GM12892 (cell line): ENCODE measurements at regions not wholly inside any gene's neighbourhood (a gene's known extent, or its start where the extent isn't known, plus 50 kb on each side); places are given as distances from the start of the nearest gene placed in this dataset.

Source experiments
- POLR2A ChIP-seq: IDR thresholded peaks from 2 replicates; pipeline ENCODE4 v1.6.1; 2011; ENCODE audit warnings: low read depth, low read length, control low read depth
- POLR2AphosphoS5 ChIP-seq: IDR thresholded peaks from 2 replicates; pipeline ENCODE4 v1.6.1; 2011; ENCODE audit warnings: low read depth, low read length, control low read depth

DNA sequence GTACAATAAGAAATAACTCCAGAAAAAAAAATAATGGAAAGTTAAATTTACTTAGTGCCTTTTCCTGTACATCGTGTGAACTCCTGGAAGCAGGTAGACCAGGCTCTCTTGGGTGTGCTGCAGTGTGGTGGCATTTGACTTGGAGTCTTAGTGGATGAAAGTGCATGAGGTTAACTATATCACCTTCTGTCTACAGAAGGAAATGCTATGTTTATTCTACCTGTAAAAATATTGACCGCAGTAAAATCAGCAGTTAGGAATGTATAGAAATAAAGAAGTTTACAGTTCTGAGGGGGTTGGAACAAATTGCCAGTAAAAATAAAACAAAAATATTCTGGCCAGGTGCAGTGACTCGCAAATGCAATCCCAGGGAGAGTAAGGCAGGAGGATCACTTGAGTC is 722.1 kb downstream of the LIG4 start:
- TF ChIP-seq POLR2A (no peak), POLR2AphosphoS5 (no peak)
